Spleen (tissue), 7 donors: ENCODE measurements at regions not wholly inside any gene's neighbourhood (a gene's known extent, or its start where the extent isn't known, plus 50 kb on each side); places are given as distances from the start of the nearest gene placed in this dataset.

Source experiments
- POLR2AphosphoS5 ChIP-seq, 3 donors: sonication (generic); formaldehyde crosslinking; IDR thresholded peaks; one replicate each; pipeline ENCODE4 v1.5.1; 2017; ENCODE audit warnings: antibody characterized with exemption in 3 of 3
- TF ChIP-seq, protein P1 (sequence below), 11 experiments: fragments of 200-600 bp in 7 of 11; fragments of 450-650 bp in 4 of 11; sonication (generic) in 4 of 11; IDR thresholded peaks in 8 of 11; conservative IDR thresholded peaks in 3 of 11; 1 replicate in 7 of 11; 2 replicates in 4 of 11; pipeline versions ENCODE4 v1.4.0 to v1.8.0; 2016 to 2021; ENCODE audit warnings: antibody characterized with exemption in 11 of 11, inconsistent platforms in 4 of 11, mild to moderate bottlenecking in 1 of 11
- donor health status: DM: no; HTN: no; CAD: no; lungs with moderate emphysema.
- donor health status: DM: no; HTN: no; CAD: no.
- donor health status: DM: no; HTN: no; CAD: no.

DNA sequence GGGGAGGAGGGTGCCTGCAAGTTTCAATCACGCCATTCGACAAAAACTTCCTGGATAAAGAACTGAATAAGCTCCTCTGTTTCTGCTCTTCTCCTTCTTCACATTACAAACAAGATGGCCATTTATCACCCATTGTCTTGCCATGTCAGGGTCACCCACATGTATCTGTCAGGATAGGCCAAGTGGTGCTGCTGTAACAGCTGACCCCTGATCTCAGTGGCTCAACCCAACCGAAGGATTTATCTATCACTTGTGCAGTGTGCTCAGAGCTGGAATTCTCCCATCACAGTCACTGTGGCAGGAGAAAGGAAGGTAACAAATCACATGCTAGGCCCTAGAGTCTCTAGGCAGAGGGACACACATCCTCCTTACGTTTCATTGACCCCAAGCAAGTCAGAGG lies 210.0 kb upstream of the CDH5 start:
- TF ChIP-seq, protein P1, sequence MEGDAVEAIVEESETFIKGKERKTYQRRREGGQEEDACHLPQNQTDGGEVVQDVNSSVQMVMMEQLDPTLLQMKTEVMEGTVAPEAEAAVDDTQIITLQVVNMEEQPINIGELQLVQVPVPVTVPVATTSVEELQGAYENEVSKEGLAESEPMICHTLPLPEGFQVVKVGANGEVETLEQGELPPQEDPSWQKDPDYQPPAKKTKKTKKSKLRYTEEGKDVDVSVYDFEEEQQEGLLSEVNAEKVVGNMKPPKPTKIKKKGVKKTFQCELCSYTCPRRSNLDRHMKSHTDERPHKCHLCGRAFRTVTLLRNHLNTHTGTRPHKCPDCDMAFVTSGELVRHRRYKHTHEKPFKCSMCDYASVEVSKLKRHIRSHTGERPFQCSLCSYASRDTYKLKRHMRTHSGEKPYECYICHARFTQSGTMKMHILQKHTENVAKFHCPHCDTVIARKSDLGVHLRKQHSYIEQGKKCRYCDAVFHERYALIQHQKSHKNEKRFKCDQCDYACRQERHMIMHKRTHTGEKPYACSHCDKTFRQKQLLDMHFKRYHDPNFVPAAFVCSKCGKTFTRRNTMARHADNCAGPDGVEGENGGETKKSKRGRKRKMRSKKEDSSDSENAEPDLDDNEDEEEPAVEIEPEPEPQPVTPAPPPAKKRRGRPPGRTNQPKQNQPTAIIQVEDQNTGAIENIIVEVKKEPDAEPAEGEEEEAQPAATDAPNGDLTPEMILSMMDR (IDR thresholded peaks at IDR 0.05 in 8 of 11, conservative IDR thresholded peaks at IDR 0.05 in 3 of 11) = no peak
- no peak for TF ChIP-seq POLR2AphosphoS5 (IDR thresholded peaks at IDR 0.05)
